Keratinocyte (primary cell): ENCODE measurements at regions not wholly inside any gene's neighbourhood (a gene's known extent, or its start where the extent isn't known, plus 50 kb on each side); places are given as distances from the start of the nearest gene placed in this dataset.

Source experiments
- DNase-seq: peaks from one replicate; pipeline ENCODE4 v3.0.0-alpha.2; 2011; ENCODE audit warnings: low read depth, missing footprints, low spot score
- FAIRE-seq: peaks from 2 replicates; lab custom pipeline; 2011; peaks lifted over from hg19 to GRCh38; lab: Jason Lieb, UNC
- H2AFZ ChIP-seq: 2 replicates; pipeline ENCODE4 v1.6.0; 2012; ENCODE audit warnings: low read length, control low read depth, inconsistent platforms; ENCODE audit not compliant: control insufficient read depth
- H3K27ac ChIP-seq: 2 replicates; pipeline ENCODE4 v1.5.1; 2011; ENCODE audit warnings: low read length; ENCODE audit not compliant: control insufficient read depth, insufficient read depth
- H3K27me3 ChIP-seq: 3 replicates; pipeline ENCODE4 v1.6.0; 2011; ENCODE audit warnings: low read length; ENCODE audit not compliant: control insufficient read depth, insufficient read depth; ENCODE audit errors: extremely low read depth
- H3K36me3 ChIP-seq, 2 experiments: 2 replicates in 1 of 2; 3 replicates in 1 of 2; pipeline ENCODE4 v1.5.1; 2011; ENCODE audit warnings: low read length in 2 of 2, mild to moderate bottlenecking in 1 of 2; ENCODE audit not compliant: control insufficient read depth in 2 of 2, insufficient read depth in 2 of 2; ENCODE audit errors: extremely low read depth in 1 of 2
- H3K4me1 ChIP-seq: 3 replicates; pipeline ENCODE4 v1.5.1; 2011; ENCODE audit warnings: low read length; ENCODE audit not compliant: control insufficient read depth, insufficient read depth; ENCODE audit errors: extremely low read depth
- H3K4me2 ChIP-seq: 3 replicates; pipeline ENCODE4 v1.6.0; 2011; ENCODE audit warnings: low read depth, low read length; ENCODE audit not compliant: control insufficient read depth, insufficient read depth; ENCODE audit errors: extremely low read depth
- H3K4me3 ChIP-seq, 3 experiments: fragments of 200-600 bp in 1 of 3; sonication (generic) in 1 of 3; 2 replicates in 2 of 3; 3 replicates in 1 of 3; pipeline ENCODE4 v1.5.1; 2011 to 2016; ENCODE audit warnings: low read length in 3 of 3, mild to moderate bottlenecking in 3 of 3, control low read depth in 2 of 3, inconsistent platforms in 1 of 3, low read depth in 1 of 3, mixed read lengths in 1 of 3, mixed run types in 1 of 3, moderate library complexity in 1 of 3; ENCODE audit not compliant: control insufficient read depth in 2 of 3, insufficient read depth in 2 of 3; ENCODE audit errors: extremely low read depth in 1 of 3
- H3K79me2 ChIP-seq: 2 replicates; pipeline ENCODE4 v1.6.0; 2012; ENCODE audit warnings: low read length; ENCODE audit not compliant: control insufficient read depth, insufficient read depth
- H3K9ac ChIP-seq: 3 replicates; pipeline ENCODE4 v1.6.0; 2011; ENCODE audit warnings: low read length; ENCODE audit not compliant: control insufficient read depth, insufficient read depth; ENCODE audit errors: extremely low read depth
- H3K9me1 ChIP-seq: 3 replicates; pipeline ENCODE4 v1.6.0; 2011; ENCODE audit warnings: low read length; ENCODE audit not compliant: control insufficient read depth, insufficient read depth; ENCODE audit errors: extremely low read depth
- H3K9me3 ChIP-seq: 2 replicates; pipeline ENCODE4 v1.5.1; 2012; ENCODE audit warnings: low read depth, low read length; ENCODE audit not compliant: control insufficient read depth
- H4K20me1 ChIP-seq: 3 replicates; pipeline ENCODE4 v1.6.0; 2011; ENCODE audit warnings: low read length; ENCODE audit not compliant: control insufficient read depth, insufficient read depth; ENCODE audit errors: extremely low read depth
- CTCF ChIP-seq, 3 experiments: IDR thresholded peaks in 1 of 3; conservative IDR thresholded peaks in 1 of 3; optimal IDR thresholded peaks in 1 of 3; 2 replicates in 2 of 3; 3 replicates in 1 of 3; pipeline versions ENCODE3 to v1.5.1; 2011; ENCODE audit warnings: low read length in 3 of 3, mild to moderate bottlenecking in 3 of 3, moderate library complexity in 2 of 3, control low read depth in 1 of 3, inconsistent platforms in 1 of 3; ENCODE audit not compliant: insufficient read depth in 2 of 3; ENCODE audit errors: extremely low read depth in 1 of 3
- EZH2 ChIP-seq: IDR thresholded peaks from one replicate; pipeline ENCODE4 v1.6.1; 2012; ENCODE audit warnings: inconsistent platforms, mild to moderate bottlenecking, low read length, moderate library complexity
- dilution Hi-C: fragments of 300-500 bp; cut with MboI; formaldehyde crosslinking; loops from one replicate; pipeline ENCODE4 v1.7.0; 2020; ENCODE audit warnings: low sequenced_read_pairs; ENCODE audit not compliant: extremely low pct_ligation_motif_present

DNA sequence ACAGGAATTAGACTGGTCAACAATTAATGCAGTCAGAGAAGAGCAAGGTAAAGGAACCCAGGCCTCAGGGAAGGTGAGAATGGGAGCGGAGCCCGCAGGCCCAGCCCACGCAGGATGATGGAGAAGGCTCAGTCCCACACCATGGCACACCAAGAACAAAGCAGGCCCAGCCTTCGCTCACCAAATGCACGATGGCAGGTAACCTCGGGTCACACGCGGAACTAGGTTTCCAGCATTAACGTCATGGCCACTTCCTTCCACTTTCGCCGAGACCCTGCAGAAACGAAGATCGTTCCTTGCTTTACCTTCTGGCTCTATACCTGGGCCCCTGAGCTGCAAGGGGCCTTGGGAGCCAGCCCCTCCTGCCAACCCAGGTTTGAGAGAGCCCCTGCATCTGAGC, 240.2 kb upstream of the C1orf174 start:
- TF ChIP-seq EZH2 (no peak), CTCF (optimal IDR thresholded peaks at IDR 0.05 in 1 of 3, IDR thresholded peaks at IDR 0.05 in 1 of 3, conservative IDR thresholded peaks at IDR 0.05 in 1 of 3; ENCODE audit: extremely low read depth in 1 of 3, insufficient read depth in 2 of 3, low read length in 3 of 3) (no peak)
- DNase-seq: no peak
- Histone ChIP-seq H3K27me3 (no peaks in the 10 kb centered on the region), H3K4me3 (no peak overlapping the region), H3K9ac (no peak overlapping the region), H2AFZ (no peak overlapping the region), H3K4me2 (no peak overlapping the region), H4K20me1 (no peaks in the 10 kb centered on the region), H3K9me3 (peaks cover 20% of the 10 kb centered on the region), H3K9me1 (no peaks in the 10 kb centered on the region), H3K79me2 (no peaks in the 10 kb centered on the region), H3K27ac (no peak overlapping the region), H3K4me1 (no peaks in the 10 kb centered on the region), H3K36me3 (no peaks in the 10 kb centered on the region)
- dilution Hi-C loops: no loop called here
- no peak for FAIRE-seq

GRCh38 chr1:4140821-4141220, 240.7 kb upstream of the C1orf174 start:
- FAIRE-seq: no peak
- Histone ChIP-seq H3K9ac (no peak overlapping the region), H3K27me3 (no peaks in the 10 kb centered on the region), H3K27ac (no peak overlapping the region), H3K36me3 (no peaks in the 10 kb centered on the region), H3K4me3 (no peak overlapping the region), H3K79me2 (no peaks in the 10 kb centered on the region), H4K20me1 (no peaks in the 10 kb centered on the region), H3K9me3 (peaks cover 20% of the 10 kb centered on the region), H3K4me1 (no peaks in the 10 kb centered on the region), H2AFZ (no peak overlapping the region), H3K9me1 (no peaks in the 10 kb centered on the region), H3K4me2 (no peak overlapping the region)
- no peak for DNase-seq
- dilution Hi-C loops: no loop called here
- TF ChIP-seq CTCF (optimal IDR thresholded peaks at IDR 0.05 in 1 of 3, IDR thresholded peaks at IDR 0.05 in 1 of 3, conservative IDR thresholded peaks at IDR 0.05 in 1 of 3; ENCODE audit: extremely low read depth in 1 of 3, insufficient read depth in 2 of 3, low read length in 3 of 3) (no peak), EZH2 (no peak)
